SK-N-MC (cell line): ENCODE measurements at regions not wholly inside any gene's neighbourhood (a gene's known extent, or its start where the extent isn't known, plus 50 kb on each side); places are given as distances from the start of the nearest gene placed in this dataset.

ENCODE experiments used
- EZH2 ChIP-seq: fragments of 200-600 bp; sonication (generic); IDR thresholded peaks from one replicate; pipeline ENCODE4 v1.6.1; 2017; ENCODE audit warnings: antibody characterized with exemption
- FOXP2 ChIP-seq: optimal IDR thresholded peaks from 2 replicates; pipeline ENCODE3; 2011; ENCODE audit warnings: mild to moderate bottlenecking, moderate library complexity; ENCODE audit not compliant: insufficient read depth; ENCODE audit errors: extremely low read length, control extremely low read depth

DNA sequence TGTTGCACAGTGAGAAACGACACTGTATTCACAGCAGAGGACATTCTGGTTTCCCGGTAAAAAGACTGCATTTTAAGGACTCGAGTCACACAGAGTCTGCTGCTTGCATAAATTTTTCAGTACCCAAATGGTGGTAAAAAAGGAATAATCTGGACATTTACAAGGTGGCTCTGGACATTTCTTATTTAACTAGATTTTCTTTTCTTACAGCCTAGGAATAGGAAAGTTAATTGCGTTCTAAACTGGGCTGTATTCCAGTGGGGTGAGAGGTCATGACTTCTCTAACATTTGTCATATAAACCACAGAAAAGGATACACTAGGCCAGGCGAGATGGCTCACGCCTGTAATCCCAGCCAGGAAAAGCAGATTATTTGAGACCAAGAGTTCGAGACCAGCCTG lies 237.5 kb upstream of the KLF6 start:
- TF ChIP-seq EZH2: no peak
- no peak for TF ChIP-seq FOXP2
